OCI-LY3 (cell line): ENCODE measurements at regions not wholly inside any gene's neighbourhood (a gene's known extent, or its start where the extent isn't known, plus 50 kb on each side); places are given as distances from the start of the nearest gene placed in this dataset.

Experiments used
- H2AFZ ChIP-seq: fragments of 200-600, 300-600 bp; shearing (Covaris generic); 2 replicates; pipeline ENCODE4 v1.6.0; 2014; ENCODE audit warnings: antibody characterized with exemption, low read depth, low read length
- H3K27ac ChIP-seq: fragments of 200-600, 300-600 bp; sonication (generic); 2 replicates; pipeline ENCODE4 v1.5.1; 2014; ENCODE audit warnings: mild to moderate bottlenecking, low read length, moderate library complexity, mixed read lengths
- H3K27me3 ChIP-seq: fragments of 200-600, 300-600 bp; sonication (generic); 2 replicates; pipeline ENCODE4 v1.6.1; 2014; ENCODE audit warnings: low read depth, low read length, mixed read lengths
- H3K36me3 ChIP-seq: fragments of 200-600, 300-600 bp; sonication (generic); replicated peaks from 2 replicates; pipeline ENCODE3; 2014; ENCODE audit warnings: low read depth, low read length, mixed read lengths
- H3K4me1 ChIP-seq: fragments of 300-600, 200-600 bp; sonication (generic); 2 replicates; pipeline ENCODE4 v1.6.1; 2014; ENCODE audit warnings: low read length, mixed read lengths
- H3K4me2 ChIP-seq: fragments of 200-600, 300-600 bp; sonication (generic); 2 replicates; pipeline ENCODE4 v1.6.1; 2014; ENCODE audit warnings: low read length, mixed read lengths
- H3K4me3 ChIP-seq: fragments of 300-600, 200-600 bp; sonication (generic); 2 replicates; pipeline ENCODE4 v1.5.1; 2014; ENCODE audit warnings: antibody characterized with exemption, mild to moderate bottlenecking, low read length, moderate library complexity
- H3K79me2 ChIP-seq: fragments of 300-600, 200-600 bp; shearing (Covaris generic); 2 replicates; pipeline ENCODE4 v1.6.1; 2014; ENCODE audit warnings: mild to moderate bottlenecking, low read length, mixed read lengths
- H3K9ac ChIP-seq: fragments of 300-600, 200-600 bp; shearing (Covaris generic); 2 replicates; pipeline ENCODE4 v1.6.0; 2014; ENCODE audit warnings: mild to moderate bottlenecking, low read length, moderate library complexity
- H3K9me3 ChIP-seq: fragments of 200-600, 300-600 bp; shearing (Covaris generic); 2 replicates; pipeline ENCODE4 v1.6.1; 2014; ENCODE audit warnings: low read length, mixed read lengths; ENCODE audit not compliant: insufficient read depth
- H4K20me1 ChIP-seq: fragments of 200-600, 300-600 bp; sonication (generic); 2 replicates; pipeline ENCODE4 v1.6.1; 2016; ENCODE audit warnings: low read length, mixed read lengths; ENCODE audit not compliant: insufficient read depth
- EZH2phosphoT487 ChIP-seq: fragments of 200-600 bp; shearing (Covaris generic); IDR thresholded peaks from 2 replicates; pipeline ENCODE4 v1.6.1; 2018; ENCODE audit warnings: antibody characterized with exemption, mixed run types, low read depth
- TF ChIP-seq, protein P1 (sequence below): fragments of 200-600, 300-600 bp; sonication (generic); IDR thresholded peaks from 2 replicates; pipeline ENCODE4 v1.5.1; 2014; ENCODE audit warnings: antibody characterized with exemption, low read length, low read depth

- Histone ChIP-seq H3K4me3 (no peak overlapping the region), H4K20me1 (no peaks in the 10 kb centered on the region), H3K4me1 (no peaks in the 10 kb centered on the region), H3K4me2 (no peak overlapping the region), H3K9me3 (no peaks in the 10 kb centered on the region), H3K27me3 (no peaks in the 10 kb centered on the region), H3K27ac (no peak overlapping the region), H3K36me3 (no peaks in the 10 kb centered on the region), H2AFZ (no peak overlapping the region), H3K9ac (no peak overlapping the region), H3K79me2 (no peaks in the 10 kb centered on the region)
- TF ChIP-seq, protein P1, sequence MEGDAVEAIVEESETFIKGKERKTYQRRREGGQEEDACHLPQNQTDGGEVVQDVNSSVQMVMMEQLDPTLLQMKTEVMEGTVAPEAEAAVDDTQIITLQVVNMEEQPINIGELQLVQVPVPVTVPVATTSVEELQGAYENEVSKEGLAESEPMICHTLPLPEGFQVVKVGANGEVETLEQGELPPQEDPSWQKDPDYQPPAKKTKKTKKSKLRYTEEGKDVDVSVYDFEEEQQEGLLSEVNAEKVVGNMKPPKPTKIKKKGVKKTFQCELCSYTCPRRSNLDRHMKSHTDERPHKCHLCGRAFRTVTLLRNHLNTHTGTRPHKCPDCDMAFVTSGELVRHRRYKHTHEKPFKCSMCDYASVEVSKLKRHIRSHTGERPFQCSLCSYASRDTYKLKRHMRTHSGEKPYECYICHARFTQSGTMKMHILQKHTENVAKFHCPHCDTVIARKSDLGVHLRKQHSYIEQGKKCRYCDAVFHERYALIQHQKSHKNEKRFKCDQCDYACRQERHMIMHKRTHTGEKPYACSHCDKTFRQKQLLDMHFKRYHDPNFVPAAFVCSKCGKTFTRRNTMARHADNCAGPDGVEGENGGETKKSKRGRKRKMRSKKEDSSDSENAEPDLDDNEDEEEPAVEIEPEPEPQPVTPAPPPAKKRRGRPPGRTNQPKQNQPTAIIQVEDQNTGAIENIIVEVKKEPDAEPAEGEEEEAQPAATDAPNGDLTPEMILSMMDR, result no peak
- no peak for TF ChIP-seq EZH2phosphoT487
Observed at GRCh38 chr3:18149386-18149785, 275.8 kb downstream of the SATB1 start.

- H3K36me3 ChIP-seq, result no peaks in the 10 kb centered on the region
- no peak overlapping the region for H3K4me3 ChIP-seq
- H3K27ac ChIP-seq, result no peak overlapping the region
- no peaks in the 10 kb centered on the region for H3K27me3 ChIP-seq
- H4K20me1 ChIP-seq, result no peaks in the 10 kb centered on the region
- H3K4me1 ChIP-seq, result no peaks in the 10 kb centered on the region
- H3K4me2 ChIP-seq, result no peak overlapping the region
- H3K79me2 ChIP-seq, result no peaks in the 10 kb centered on the region
- no peaks in the 10 kb centered on the region for H3K9me3 ChIP-seq
- TF ChIP-seq EZH2phosphoT487, result no peak
- TF ChIP-seq, protein P1, result no peak
- H3K9ac ChIP-seq, result no peak overlapping the region
- no peak overlapping the region for H2AFZ ChIP-seq
Observed at GRCh38 chr3:18144571-18144970, 280.6 kb downstream of the SATB1 start.

DNA sequence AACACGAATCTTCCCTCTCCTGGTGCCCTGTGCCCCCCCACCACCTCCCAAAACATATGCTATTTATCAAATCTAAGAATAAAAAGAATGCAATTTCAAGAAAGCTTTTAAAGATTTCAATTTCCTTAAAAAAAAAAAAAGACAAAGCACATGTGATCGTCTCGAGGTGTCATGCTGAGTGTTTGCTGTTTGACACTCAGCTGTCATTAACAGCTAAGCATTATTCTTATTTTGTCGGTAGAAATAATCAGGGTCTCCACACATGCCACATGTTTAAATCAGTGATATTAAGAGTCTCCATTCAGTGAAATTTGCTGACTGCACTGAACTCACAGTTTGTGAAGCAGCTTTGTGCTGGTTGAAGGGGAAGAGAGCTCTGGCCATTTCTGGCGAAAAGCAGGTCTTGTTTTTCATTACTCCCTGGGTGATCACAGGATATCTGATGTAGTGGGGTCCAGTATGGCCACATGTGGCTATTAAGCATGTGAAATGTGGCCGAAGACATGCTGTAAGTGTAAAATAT, 281.8 kb downstream of the SATB1 start:
- no peak overlapping the region for H3K4me2 ChIP-seq
- H3K9ac ChIP-seq, result no peak overlapping the region
- H3K4me1 ChIP-seq, result no peaks in the 10 kb centered on the region
- no peak overlapping the region for H2AFZ ChIP-seq
- TF ChIP-seq, protein P1, result no peak
- no peak for TF ChIP-seq EZH2phosphoT487
- no peak overlapping the region for H3K27ac ChIP-seq
- H3K36me3 ChIP-seq, result no peaks in the 10 kb centered on the region
- no peak overlapping the region for H3K4me3 ChIP-seq
- no peaks in the 10 kb centered on the region for H3K79me2 ChIP-seq
- H3K27me3 ChIP-seq, result no peaks in the 10 kb centered on the region
- H3K9me3 ChIP-seq, result no peaks in the 10 kb centered on the region
- no peaks in the 10 kb centered on the region for H4K20me1 ChIP-seq

DNA sequence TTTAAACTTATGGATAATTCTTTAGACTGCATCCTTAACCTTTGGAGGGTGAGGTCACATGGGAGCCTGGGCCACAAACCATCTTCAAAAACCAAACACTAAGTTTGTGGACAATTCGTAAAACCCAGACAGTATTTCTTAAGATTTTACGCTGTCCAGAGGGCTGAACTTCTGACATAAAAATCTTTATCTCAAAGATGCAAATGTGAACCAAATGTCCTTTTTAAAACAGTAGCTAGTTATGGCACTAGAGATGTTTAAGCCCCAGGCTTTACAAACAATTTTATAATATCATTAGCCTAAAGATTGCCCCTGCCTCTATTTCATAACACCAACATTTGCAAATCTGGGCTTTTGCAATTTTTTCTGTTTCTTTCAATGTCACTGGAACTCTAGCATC, 287.2 kb downstream of the SATB1 start:
- H3K9me3 ChIP-seq, result no peaks in the 10 kb centered on the region
- H3K4me3 ChIP-seq, result no peak overlapping the region
- H3K4me1 ChIP-seq, result peaks cover 17% of the 10 kb centered on the region
- no peak overlapping the region for H3K4me2 ChIP-seq
- no peaks in the 10 kb centered on the region for H3K79me2 ChIP-seq
- no peak for TF ChIP-seq EZH2phosphoT487
- TF ChIP-seq, protein P1, result no peak
- no peaks in the 10 kb centered on the region for H4K20me1 ChIP-seq
- H3K9ac ChIP-seq, result no peak overlapping the region
- H3K27me3 ChIP-seq, result peaks cover 22% of the 10 kb centered on the region; the same call in 1 of the 2 replicates
- no peak overlapping the region for H3K27ac ChIP-seq
- H2AFZ ChIP-seq, result no peak overlapping the region
- no peaks in the 10 kb centered on the region for H3K36me3 ChIP-seq
